HCT116 (cell line): ENCODE measurements at regions not wholly inside any gene's neighbourhood (a gene's known extent, or its start where the extent isn't known, plus 50 kb on each side); places are given as distances from the start of the nearest gene placed in this dataset.

Source experiments
- CBX3 ChIP-seq: IDR thresholded peaks from 2 replicates; pipeline ENCODE4 v1.6.1; 2012; ENCODE audit warnings: low read depth
- CEBPB ChIP-seq: IDR thresholded peaks from 2 replicates; pipeline ENCODE4 v1.6.1; 2012; ENCODE audit warnings: low read depth
- CTCF ChIP-seq, 3 experiments: fragments of 200-600 bp in 1 of 3; sonication (generic) in 1 of 3; IDR thresholded peaks in 2 of 3; conservative IDR thresholded peaks in 1 of 3; 2 replicates each; pipeline ENCODE4 v1.5.1; 2012 to 2017; ENCODE audit warnings: low read depth in 2 of 3, low read length in 2 of 3, antibody characterized with exemption in 1 of 3, borderline replicate concordance in 1 of 3, control low read depth in 1 of 3, mild to moderate bottlenecking in 1 of 3, mixed read lengths in 1 of 3, mixed run types in 1 of 3, moderate library complexity in 1 of 3; ENCODE audit not compliant: insufficient read depth in 1 of 3
- EGR1 ChIP-seq: IDR thresholded peaks from 2 replicates; pipeline ENCODE4 v1.6.1; 2012; ENCODE audit warnings: low read depth
- ELF1 ChIP-seq: IDR thresholded peaks from 2 replicates; pipeline ENCODE4 v1.6.1; 2012; ENCODE audit warnings: low read depth, borderline replicate concordance
- EZH2 ChIP-seq: fragments of 200-600 bp; sonication (generic); IDR thresholded peaks from 2 replicates; pipeline ENCODE4 v1.6.1; 2017; ENCODE audit warnings: antibody characterized with exemption, mixed run types
- EZH2phosphoT487 ChIP-seq: fragments of 200-600 bp; IDR thresholded peaks from 2 replicates; pipeline ENCODE4 v1.6.1; 2018; ENCODE audit warnings: antibody characterized with exemption, borderline replicate concordance
- FOSL1 ChIP-seq: IDR thresholded peaks from 2 replicates; pipeline ENCODE4 v1.6.1; 2012; ENCODE audit warnings: low read depth
- MAX ChIP-seq: IDR thresholded peaks from 2 replicates; pipeline ENCODE4 v1.6.1; 2012
- POLR2A ChIP-seq: IDR thresholded peaks from 2 replicates; pipeline ENCODE4 v1.7.0; 2011; ENCODE audit warnings: borderline replicate concordance; ENCODE audit not compliant: insufficient read depth, insufficient read length; ENCODE audit errors: extremely low read depth
- POLR2AphosphoS5 ChIP-seq: IDR thresholded peaks from 2 replicates; pipeline ENCODE4 v1.6.1; 2011; ENCODE audit warnings: mild to moderate bottlenecking, low read depth, low read length, moderate library complexity
- RAD21 ChIP-seq: IDR thresholded peaks from 2 replicates; pipeline ENCODE4 v1.6.1; 2012; ENCODE audit warnings: low read depth, mild to moderate bottlenecking
- REST ChIP-seq: IDR thresholded peaks from 2 replicates; pipeline ENCODE4 v1.6.1; 2012; ENCODE audit warnings: low read depth
- ZNF274 ChIP-seq: fragments of 200-500 bp; sonication (Bioruptor generic); IDR thresholded peaks from 2 replicates; pipeline ENCODE4 v1.6.1; 2014; ENCODE audit warnings: mild to moderate bottlenecking, low read depth, low read length, inconsistent platforms

GRCh38 chr7:67597161-67597560 is 600.5 kb downstream of the TYW1 start:
- TF ChIP-seq CEBPB: no peak
- TF ChIP-seq FOSL1: no peak
- TF ChIP-seq RAD21: no peak
- TF ChIP-seq CTCF (IDR thresholded peaks at IDR 0.05 in 2 of 3, conservative IDR thresholded peaks at IDR 0.05 in 1 of 3; ENCODE audit: borderline replicate concordance in 1 of 3, insufficient read depth in 1 of 3, low read depth in 2 of 3, low read length in 2 of 3): no peak
- no peak for TF ChIP-seq POLR2A
- TF ChIP-seq EZH2: no peak
- no peak for TF ChIP-seq ZNF274
- no peak for TF ChIP-seq POLR2AphosphoS5
- no peak for TF ChIP-seq ELF1
- TF ChIP-seq CBX3: no peak
- no peak for TF ChIP-seq EZH2phosphoT487
- TF ChIP-seq REST: no peak
- no peak for TF ChIP-seq MAX
- TF ChIP-seq EGR1: no peak
